K562 (cell line): ENCODE measurements at regions not wholly inside any gene's neighbourhood (a gene's known extent, or its start where the extent isn't known, plus 50 kb on each side); places are given as distances from the start of the nearest gene placed in this dataset.

Experiments used
- ARHGAP35 ChIP-seq: fragments of 450-650 bp; IDR thresholded peaks from 2 replicates; pipeline ENCODE4 v1.6.1; 2018; ENCODE audit not compliant: partially characterized antibody
- BRCA1 ChIP-seq, 2 experiments: fragments of 450-650 bp in 1 of 2; sonication (generic) in 1 of 2; formaldehyde crosslinking in 1 of 2; IDR thresholded peaks; 2 replicates each; pipeline versions ENCODE4 v1.5.0 to v1.6.1; 2017 to 2020; ENCODE audit warnings: mild to moderate bottlenecking in 1 of 2, missing genetic modification reagents in 1 of 2
- HDAC8 ChIP-seq: fragments of 450-650 bp; IDR thresholded peaks from 2 replicates; pipeline ENCODE4 v1.6.1; 2016; ENCODE audit warnings: mild to moderate bottlenecking, missing genetic modification characterization, moderate library complexity, missing compliant biosample characterization
- HOXB6 ChIP-seq: fragments of 250-450 bp; sonication (Bioruptor Pico); IDR thresholded peaks from 2 replicates; pipeline ENCODE4 v1.5.1; 2022; ENCODE audit warnings: mild to moderate bottlenecking, borderline replicate concordance
- JUND ChIP-seq, 2 experiments: IDR thresholded peaks; 2 replicates in 1 of 2; 3 replicates in 1 of 2; pipeline ENCODE4 v1.6.1; 2011; ENCODE audit warnings: borderline replicate concordance in 2 of 2, low read depth in 2 of 2, low read length in 2 of 2, improper control_type of control experiment in 1 of 2, missing biosample characterization in 1 of 2, missing genetic modification characterization in 1 of 2, missing genetic modification reagents in 1 of 2
- KLF10 ChIP-seq: fragments of 250-450 bp; sonication (Bioruptor Pico); IDR thresholded peaks from 2 replicates; pipeline ENCODE4 v1.6.1; 2021; ENCODE audit warnings: matching md5 sums
- KLF13 ChIP-seq: fragments of 450-650 bp; IDR thresholded peaks from 2 replicates; pipeline ENCODE4 v1.6.1; 2016; ENCODE audit warnings: missing genetic modification characterization, low read depth, mild to moderate bottlenecking, missing compliant biosample characterization, moderate library complexity, borderline replicate concordance
- KLF6 ChIP-seq: fragments of 250-450 bp; sonication (Bioruptor Pico); IDR thresholded peaks from 2 replicates; pipeline ENCODE4 v1.4.0; 2020; ENCODE audit warnings: mild to moderate bottlenecking, moderate library complexity, borderline replicate concordance
- MAFG ChIP-seq: fragments of 450-650 bp; conservative IDR thresholded peaks from 2 replicates; pipeline ENCODE4 v1.6.1; 2016; ENCODE audit warnings: missing genetic modification characterization, missing compliant biosample characterization
- MAFK ChIP-seq: IDR thresholded peaks from 2 replicates; pipeline ENCODE4 v1.6.1; 2011; ENCODE audit warnings: low read length, improper control_type of control experiment
- MEF2A ChIP-seq: IDR thresholded peaks from 2 replicates; pipeline ENCODE4 v1.6.1; 2011; ENCODE audit warnings: low read depth, mild to moderate bottlenecking, low read length, moderate library complexity; ENCODE audit not compliant: control insufficient read depth
- PHF20 ChIP-seq: fragments of 450-650 bp; IDR thresholded peaks from 2 replicates; pipeline ENCODE4 v1.6.1; 2018; ENCODE audit not compliant: partially characterized antibody
- RBM17 ChIP-seq: fragments of 200-400 bp; formaldehyde crosslinking; IDR thresholded peaks from 2 replicates; pipeline ENCODE4 v1.6.1; 2017; ENCODE audit warnings: low read depth, mild to moderate bottlenecking, low read length, borderline replicate concordance
- TFAM ChIP-seq: fragments of 250-450 bp; sonication (Bioruptor Pico); conservative IDR thresholded peaks from 2 replicates; pipeline ENCODE4 v1.5.0; 2021; ENCODE audit warnings: mild to moderate bottlenecking, moderate library complexity
- YBX1 ChIP-seq: fragments of 450-650 bp; IDR thresholded peaks from 2 replicates; pipeline ENCODE4 v1.7.1; 2016; ENCODE audit warnings: mild to moderate bottlenecking
- ZEB2 ChIP-seq: fragments of 450-650 bp; IDR thresholded peaks from 2 replicates; pipeline ENCODE4 v1.6.1; 2016
- ZNF707 ChIP-seq: fragments of 250-450 bp; sonication (Bioruptor Pico); conservative IDR thresholded peaks from 2 replicates; pipeline ENCODE4 v1.8.0; 2022; ENCODE audit warnings: inconsistent platforms, mild to moderate bottlenecking, moderate library complexity
- TF ChIP-seq, protein P1 (sequence below): fragments of 200-600 bp; sonication (generic); IDR thresholded peaks from one replicate; pipeline ENCODE4 v1.6.1; 2012; ENCODE audit warnings: mild to moderate bottlenecking, low read depth, low read length, inconsistent platforms

GRCh38 chr4:186845137-186845842 is 121.6 kb upstream of the FAT1 start (continued):
- TF ChIP-seq, protein P1, sequence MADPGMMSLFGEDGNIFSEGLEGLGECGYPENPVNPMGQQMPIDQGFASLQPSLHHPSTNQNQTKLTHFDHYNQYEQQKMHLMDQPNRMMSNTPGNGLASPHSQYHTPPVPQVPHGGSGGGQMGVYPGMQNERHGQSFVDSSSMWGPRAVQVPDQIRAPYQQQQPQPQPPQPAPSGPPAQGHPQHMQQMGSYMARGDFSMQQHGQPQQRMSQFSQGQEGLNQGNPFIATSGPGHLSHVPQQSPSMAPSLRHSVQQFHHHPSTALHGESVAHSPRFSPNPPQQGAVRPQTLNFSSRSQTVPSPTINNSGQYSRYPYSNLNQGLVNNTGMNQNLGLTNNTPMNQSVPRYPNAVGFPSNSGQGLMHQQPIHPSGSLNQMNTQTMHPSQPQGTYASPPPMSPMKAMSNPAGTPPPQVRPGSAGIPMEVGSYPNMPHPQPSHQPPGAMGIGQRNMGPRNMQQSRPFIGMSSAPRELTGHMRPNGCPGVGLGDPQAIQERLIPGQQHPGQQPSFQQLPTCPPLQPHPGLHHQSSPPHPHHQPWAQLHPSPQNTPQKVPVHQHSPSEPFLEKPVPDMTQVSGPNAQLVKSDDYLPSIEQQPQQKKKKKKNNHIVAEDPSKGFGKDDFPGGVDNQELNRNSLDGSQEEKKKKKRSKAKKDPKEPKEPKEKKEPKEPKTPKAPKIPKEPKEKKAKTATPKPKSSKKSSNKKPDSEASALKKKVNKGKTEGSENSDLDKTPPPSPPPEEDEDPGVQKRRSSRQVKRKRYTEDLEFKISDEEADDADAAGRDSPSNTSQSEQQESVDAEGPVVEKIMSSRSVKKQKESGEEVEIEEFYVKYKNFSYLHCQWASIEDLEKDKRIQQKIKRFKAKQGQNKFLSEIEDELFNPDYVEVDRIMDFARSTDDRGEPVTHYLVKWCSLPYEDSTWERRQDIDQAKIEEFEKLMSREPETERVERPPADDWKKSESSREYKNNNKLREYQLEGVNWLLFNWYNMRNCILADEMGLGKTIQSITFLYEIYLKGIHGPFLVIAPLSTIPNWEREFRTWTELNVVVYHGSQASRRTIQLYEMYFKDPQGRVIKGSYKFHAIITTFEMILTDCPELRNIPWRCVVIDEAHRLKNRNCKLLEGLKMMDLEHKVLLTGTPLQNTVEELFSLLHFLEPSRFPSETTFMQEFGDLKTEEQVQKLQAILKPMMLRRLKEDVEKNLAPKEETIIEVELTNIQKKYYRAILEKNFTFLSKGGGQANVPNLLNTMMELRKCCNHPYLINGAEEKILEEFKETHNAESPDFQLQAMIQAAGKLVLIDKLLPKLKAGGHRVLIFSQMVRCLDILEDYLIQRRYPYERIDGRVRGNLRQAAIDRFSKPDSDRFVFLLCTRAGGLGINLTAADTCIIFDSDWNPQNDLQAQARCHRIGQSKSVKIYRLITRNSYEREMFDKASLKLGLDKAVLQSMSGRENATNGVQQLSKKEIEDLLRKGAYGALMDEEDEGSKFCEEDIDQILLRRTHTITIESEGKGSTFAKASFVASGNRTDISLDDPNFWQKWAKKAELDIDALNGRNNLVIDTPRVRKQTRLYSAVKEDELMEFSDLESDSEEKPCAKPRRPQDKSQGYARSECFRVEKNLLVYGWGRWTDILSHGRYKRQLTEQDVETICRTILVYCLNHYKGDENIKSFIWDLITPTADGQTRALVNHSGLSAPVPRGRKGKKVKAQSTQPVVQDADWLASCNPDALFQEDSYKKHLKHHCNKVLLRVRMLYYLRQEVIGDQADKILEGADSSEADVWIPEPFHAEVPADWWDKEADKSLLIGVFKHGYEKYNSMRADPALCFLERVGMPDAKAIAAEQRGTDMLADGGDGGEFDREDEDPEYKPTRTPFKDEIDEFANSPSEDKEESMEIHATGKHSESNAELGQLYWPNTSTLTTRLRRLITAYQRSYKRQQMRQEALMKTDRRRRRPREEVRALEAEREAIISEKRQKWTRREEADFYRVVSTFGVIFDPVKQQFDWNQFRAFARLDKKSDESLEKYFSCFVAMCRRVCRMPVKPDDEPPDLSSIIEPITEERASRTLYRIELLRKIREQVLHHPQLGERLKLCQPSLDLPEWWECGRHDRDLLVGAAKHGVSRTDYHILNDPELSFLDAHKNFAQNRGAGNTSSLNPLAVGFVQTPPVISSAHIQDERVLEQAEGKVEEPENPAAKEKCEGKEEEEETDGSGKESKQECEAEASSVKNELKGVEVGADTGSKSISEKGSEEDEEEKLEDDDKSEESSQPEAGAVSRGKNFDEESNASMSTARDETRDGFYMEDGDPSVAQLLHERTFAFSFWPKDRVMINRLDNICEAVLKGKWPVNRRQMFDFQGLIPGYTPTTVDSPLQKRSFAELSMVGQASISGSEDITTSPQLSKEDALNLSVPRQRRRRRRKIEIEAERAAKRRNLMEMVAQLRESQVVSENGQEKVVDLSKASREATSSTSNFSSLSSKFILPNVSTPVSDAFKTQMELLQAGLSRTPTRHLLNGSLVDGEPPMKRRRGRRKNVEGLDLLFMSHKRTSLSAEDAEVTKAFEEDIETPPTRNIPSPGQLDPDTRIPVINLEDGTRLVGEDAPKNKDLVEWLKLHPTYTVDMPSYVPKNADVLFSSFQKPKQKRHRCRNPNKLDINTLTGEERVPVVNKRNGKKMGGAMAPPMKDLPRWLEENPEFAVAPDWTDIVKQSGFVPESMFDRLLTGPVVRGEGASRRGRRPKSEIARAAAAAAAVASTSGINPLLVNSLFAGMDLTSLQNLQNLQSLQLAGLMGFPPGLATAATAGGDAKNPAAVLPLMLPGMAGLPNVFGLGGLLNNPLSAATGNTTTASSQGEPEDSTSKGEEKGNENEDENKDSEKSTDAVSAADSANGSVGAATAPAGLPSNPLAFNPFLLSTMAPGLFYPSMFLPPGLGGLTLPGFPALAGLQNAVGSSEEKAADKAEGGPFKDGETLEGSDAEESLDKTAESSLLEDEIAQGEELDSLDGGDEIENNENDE: no peak
- TF ChIP-seq ARHGAP35 (no peak), KLF6 (CRISPR knock-in tag) (no peak), ZEB2 (peak; percentile 50; the same call in 1 of the 2 replicates), YBX1 (no peak), BRCA1 (IDR thresholded peaks at IDR 0.05) (no peak), BRCA1 (CRISPR knock-in tag; IDR thresholded peaks at IDR 0.05) (no peak), TFAM (no peak), MEF2A (0 out of 2 replicates have a peak, but pooled peaks have one; percentile 50), RBM17 (no peak), ZNF707 (no peak), MAFG (no peak), MAFK (no peak; the same call in 1 of the 2 replicates), PHF20 (no peak), JUND (IDR thresholded peaks at IDR 0.05; ENCODE audit: borderline replicate concordance, low read depth, low read length) (peak; percentile 91), JUND (tag; IDR thresholded peaks at IDR 0.05; ENCODE audit: borderline replicate concordance, low read depth, low read length) (peak; percentile 99), HDAC8 (tag) (no peak), HOXB6 (no peak), KLF13 (tag) (no peak), KLF10 (CRISPR knock-in tag) (no peak)
